Osteoblast (primary cell): ENCODE measurements at regions not wholly inside any gene's neighbourhood (a gene's known extent, or its start where the extent isn't known, plus 50 kb on each side); places are given as distances from the start of the nearest gene placed in this dataset.
A peak's percentile ranks its signal among the peaks of the same experiment; 100 is the strongest.

Experiments used
- DNase-seq: peaks from one replicate; pipeline ENCODE4 v3.0.0; 2011; ENCODE audit warnings: low spot score, mixed read lengths; ENCODE audit not compliant: insufficient read length; ENCODE audit errors: missing footprints
- H2AFZ ChIP-seq: 2 replicates; pipeline ENCODE4 v1.6.0; 2011; ENCODE audit warnings: mild to moderate bottlenecking, low read length
- H3K27ac ChIP-seq: 2 replicates; pipeline ENCODE4 v1.5.1; 2011; ENCODE audit warnings: mild to moderate bottlenecking, low read depth, low read length, moderate library complexity
- H3K27me3 ChIP-seq: 2 replicates; pipeline ENCODE4 v1.6.0; 2012; ENCODE audit warnings: mild to moderate bottlenecking, control low read depth, inconsistent platforms, low read length, moderate library complexity; ENCODE audit not compliant: insufficient read depth
- H3K36me3 ChIP-seq: 2 replicates; pipeline ENCODE4 v1.5.1; 2011; ENCODE audit warnings: mild to moderate bottlenecking, low read length, control low read depth, moderate library complexity; ENCODE audit not compliant: insufficient read depth
- H3K4me1 ChIP-seq: 2 replicates; pipeline ENCODE4 v1.5.1; 2011; ENCODE audit warnings: mild to moderate bottlenecking, low read length, control low read depth, moderate library complexity; ENCODE audit not compliant: insufficient read depth
- H3K4me2 ChIP-seq: 2 replicates; pipeline ENCODE4 v1.6.0; 2011; ENCODE audit warnings: mild to moderate bottlenecking, low read length; ENCODE audit not compliant: insufficient read depth
- H3K4me3 ChIP-seq: fragments of 200-600 bp; sonication (generic); 3 replicates; pipeline ENCODE4 v1.5.1; 2012; ENCODE audit warnings: mild to moderate bottlenecking, low read length, inconsistent platforms; ENCODE audit not compliant: insufficient read depth
- H3K79me2 ChIP-seq: 2 replicates; pipeline ENCODE4 v1.6.0; 2012; ENCODE audit warnings: mild to moderate bottlenecking, low read length, control low read depth, inconsistent platforms; ENCODE audit not compliant: insufficient read depth
- H3K9me3 ChIP-seq: 2 replicates; pipeline ENCODE4 v1.5.1; 2011; ENCODE audit warnings: low read depth, low read length, control low read depth
- H4K20me1 ChIP-seq: 2 replicates; pipeline ENCODE4 v1.6.0; 2012; ENCODE audit warnings: mild to moderate bottlenecking, low read length, control low read depth; ENCODE audit not compliant: insufficient read depth
- CTCF ChIP-seq: IDR thresholded peaks from 2 replicates; pipeline ENCODE4 v1.5.1; 2011; ENCODE audit warnings: mild to moderate bottlenecking, low read depth, low read length, moderate library complexity; ENCODE audit errors: extremely low read depth

GRCh38 chr5:39486361-39486760 lies 61.6 kb upstream of the DAB2 start:
- H2AFZ ChIP-seq: no peak overlapping the region
- no peak overlapping the region for H3K27ac ChIP-seq
- no peaks in the 10 kb centered on the region for H3K9me3 ChIP-seq
- no peak overlapping the region for H3K4me2 ChIP-seq
- no peak for DNase-seq
- no peak overlapping the region for H3K4me3 ChIP-seq
- H3K4me1 ChIP-seq: peaks cover 2% of the 10 kb centered on the region
- no peaks in the 10 kb centered on the region for H3K79me2 ChIP-seq
- no peaks in the 10 kb centered on the region for H3K27me3 ChIP-seq
- H3K36me3 ChIP-seq: no peaks in the 10 kb centered on the region
- TF ChIP-seq CTCF: no peak
- H4K20me1 ChIP-seq: no peaks in the 10 kb centered on the region

- no peak overlapping the region for H2AFZ ChIP-seq
Observed at GRCh38 chr5:39485079-39485478, 60.3 kb upstream of the DAB2 start.

GRCh38 chr5:39484673-39485072 lies 59.9 kb upstream of the DAB2 start:
- peak; percentile 60 for DNase-seq
- no peak for TF ChIP-seq CTCF
- H4K20me1 ChIP-seq: no peaks in the 10 kb centered on the region
- no peak overlapping the region for H3K4me3 ChIP-seq
- H3K36me3 ChIP-seq: no peaks in the 10 kb centered on the region
- H3K9me3 ChIP-seq: no peaks in the 10 kb centered on the region
- peaks cover 3% of the 10 kb centered on the region for H3K4me1 ChIP-seq
- H2AFZ ChIP-seq: no peak overlapping the region
- no peak overlapping the region for H3K4me2 ChIP-seq
- H3K27me3 ChIP-seq: no peaks in the 10 kb centered on the region
- no peak overlapping the region for H3K27ac ChIP-seq
- no peaks in the 10 kb centered on the region for H3K79me2 ChIP-seq

More at GRCh38 chr5:39485079-39485478, 60.3 kb upstream of the DAB2 start:
- no peaks in the 10 kb centered on the region for H4K20me1 ChIP-seq
- H3K4me1 ChIP-seq: peaks cover 2% of the 10 kb centered on the region
- H3K36me3 ChIP-seq: no peaks in the 10 kb centered on the region
- no peak overlapping the region for H3K4me2 ChIP-seq
- H3K4me3 ChIP-seq: no peak overlapping the region
- DNase-seq: no peak
- no peak overlapping the region for H3K27ac ChIP-seq
- no peaks in the 10 kb centered on the region for H3K9me3 ChIP-seq
- TF ChIP-seq CTCF: no peak
- H3K79me2 ChIP-seq: no peaks in the 10 kb centered on the region
- no peaks in the 10 kb centered on the region for H3K27me3 ChIP-seq

GRCh38 chr5:39482098-39482497 lies 57.3 kb upstream of the DAB2 start:
- no peak overlapping the region for H3K4me2 ChIP-seq
- no peak overlapping the region for H3K4me3 ChIP-seq
- no peaks in the 10 kb centered on the region for H3K9me3 ChIP-seq
- no peaks in the 10 kb centered on the region for H4K20me1 ChIP-seq
- H3K79me2 ChIP-seq: no peaks in the 10 kb centered on the region
- peaks cover 17% of the 10 kb centered on the region for H3K4me1 ChIP-seq
- no peaks in the 10 kb centered on the region for H3K27me3 ChIP-seq
- no peak overlapping the region for H3K27ac ChIP-seq
- no peak for DNase-seq
- H2AFZ ChIP-seq: no peak overlapping the region
- TF ChIP-seq CTCF: no peak
- no peaks in the 10 kb centered on the region for H3K36me3 ChIP-seq
